Umbilical cord (tissue), 1 donor: ENCODE measurements at regions not wholly inside any gene's neighbourhood (a gene's known extent, or its start where the extent isn't known, plus 50 kb on each side); places are given as distances from the start of the nearest gene placed in this dataset.
"Not testable (repeated sequence)": the region's sequence is repeated elsewhere in the genome, so short reads cannot be mapped to it uniquely, and the experiment has no call there.

Source experiments
- DNase-seq: peaks from one replicate; pipeline ENCODE4 v3.0.0-alpha.2; 2015; ENCODE audit warnings: low spot score

- peak; percentile 34 for DNase-seq
Observed at GRCh38 chr13:82963226-82964099, 918.8 kb downstream of the SLITRK1 start.

- peak; percentile 1 for DNase-seq
Observed at GRCh38 chr13:82962397-82962796, 919.9 kb downstream of the SLITRK1 start.

- DNase-seq: no peak
Observed at GRCh38 chr13:82961757-82962156, 920.5 kb downstream of the SLITRK1 start.

- DNase-seq: not testable (repeated sequence)
Observed at GRCh38 chr13:82952336-82952735, 929.9 kb downstream of the SLITRK1 start.

GRCh38 chr13:82947683-82948082, 934.6 kb downstream of the SLITRK1 start:
- DNase-seq: no peak

- no peak for DNase-seq
Observed at GRCh38 chr13:82947191-82947621, 935.1 kb downstream of the SLITRK1 start.

- no peak for DNase-seq
Observed at GRCh38 chr13:82938644-82939043, 943.6 kb downstream of the SLITRK1 start.

GRCh38 chr13:82934000-82934399, 948.3 kb downstream of the SLITRK1 start:
- peak; percentile 64 for DNase-seq

- DNase-seq: no peak
Observed at GRCh38 chr13:82925114-82925513, 957.2 kb downstream of the SLITRK1 start.

- no peak for DNase-seq
Observed at GRCh38 chr13:82917984-82918383, 964.3 kb downstream of the SLITRK1 start.

GRCh38 chr13:82912564-82912963, 969.7 kb downstream of the SLITRK1 start:
- no peak for DNase-seq

GRCh38 chr13:82905071-82905470, 977.2 kb downstream of the SLITRK1 start:
- DNase-seq: no peak

- no peak for DNase-seq
Observed at GRCh38 chr13:82900453-82900852, 981.8 kb downstream of the SLITRK1 start.

- DNase-seq: no peak
Observed at GRCh38 chr13:82898586-82898985, 983.7 kb downstream of the SLITRK1 start.

GRCh38 chr13:82879921-82880320, 1002.4 kb downstream of the SLITRK1 start:
- no peak for DNase-seq

GRCh38 chr13:82878536-82878935, 1003.7 kb downstream of the SLITRK1 start:
- DNase-seq: no peak

- DNase-seq: no peak
Observed at GRCh38 chr13:82867284-82867683, 1015.0 kb downstream of the SLITRK1 start.

- DNase-seq: no peak
Observed at GRCh38 chr13:82850644-82851043, 1031.6 kb downstream of the SLITRK1 start.

GRCh38 chr13:82848766-82849165, 1033.5 kb downstream of the SLITRK1 start:
- DNase-seq: no peak

- DNase-seq: peak; percentile 31
Observed at GRCh38 chr13:82847595-82847994, 1034.7 kb downstream of the SLITRK1 start.

- peak; percentile 2 for DNase-seq
Observed at GRCh38 chr13:82833923-82834322, 1048.4 kb downstream of the SLITRK1 start.

GRCh38 chr13:82829040-82829439, 1053.2 kb downstream of the SLITRK1 start:
- no peak for DNase-seq

GRCh38 chr13:82827724-82828123, 1054.5 kb downstream of the SLITRK1 start:
- DNase-seq: no peak
